NCI-H2227 (cell line): ENCODE measurements at regions not wholly inside any gene's neighbourhood (a gene's known extent, or its start where the extent isn't known, plus 50 kb on each side); places are given as distances from the start of the nearest gene placed in this dataset.

Experiments
- DNase-seq: peaks from one replicate; lab custom pipeline; 2025; ENCODE audit not compliant: unreplicated experiment; lab: John Stamatoyannopoulos, UW

DNA sequence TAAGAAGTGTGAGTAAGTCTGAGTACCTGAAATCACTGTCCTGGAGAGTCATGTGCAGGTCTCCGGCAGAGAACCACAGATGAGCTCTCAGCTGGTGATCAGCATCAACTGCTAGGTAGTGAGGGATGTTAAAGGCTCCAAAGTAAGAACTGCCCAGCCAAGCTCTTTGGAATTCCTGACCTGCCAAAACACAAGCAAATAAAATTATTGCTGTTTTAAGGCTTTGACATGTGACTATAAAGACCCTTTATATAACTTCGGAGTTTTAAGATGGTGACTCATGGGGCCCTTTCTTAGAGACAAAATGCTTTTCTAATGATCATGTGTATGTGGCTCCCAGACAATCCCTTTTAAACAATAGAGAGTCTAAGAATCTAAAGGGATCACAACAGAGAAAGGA is 855.7 kb downstream of the TRIB2 start:
- DNase-seq = no peak

DNA sequence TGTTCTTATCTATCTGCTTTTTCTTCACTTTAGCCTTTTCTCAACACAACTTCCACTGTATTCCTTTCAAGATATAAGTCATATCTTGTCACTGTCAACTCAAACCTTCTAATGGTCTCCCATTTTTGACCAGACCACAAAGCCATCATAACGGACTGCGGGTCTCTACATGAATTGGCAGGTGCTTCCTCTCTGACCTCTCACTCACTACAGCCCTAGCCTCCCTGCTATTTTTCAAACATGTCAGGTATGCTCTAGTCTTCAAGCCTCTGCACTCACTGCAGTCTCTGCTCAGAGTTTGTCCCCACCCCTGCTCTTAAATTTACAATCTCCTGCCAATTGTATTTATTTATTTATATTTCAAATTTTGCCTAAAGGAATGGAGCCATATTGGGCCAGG is 858.1 kb downstream of the TRIB2 start:
- DNase-seq = no peak

DNA sequence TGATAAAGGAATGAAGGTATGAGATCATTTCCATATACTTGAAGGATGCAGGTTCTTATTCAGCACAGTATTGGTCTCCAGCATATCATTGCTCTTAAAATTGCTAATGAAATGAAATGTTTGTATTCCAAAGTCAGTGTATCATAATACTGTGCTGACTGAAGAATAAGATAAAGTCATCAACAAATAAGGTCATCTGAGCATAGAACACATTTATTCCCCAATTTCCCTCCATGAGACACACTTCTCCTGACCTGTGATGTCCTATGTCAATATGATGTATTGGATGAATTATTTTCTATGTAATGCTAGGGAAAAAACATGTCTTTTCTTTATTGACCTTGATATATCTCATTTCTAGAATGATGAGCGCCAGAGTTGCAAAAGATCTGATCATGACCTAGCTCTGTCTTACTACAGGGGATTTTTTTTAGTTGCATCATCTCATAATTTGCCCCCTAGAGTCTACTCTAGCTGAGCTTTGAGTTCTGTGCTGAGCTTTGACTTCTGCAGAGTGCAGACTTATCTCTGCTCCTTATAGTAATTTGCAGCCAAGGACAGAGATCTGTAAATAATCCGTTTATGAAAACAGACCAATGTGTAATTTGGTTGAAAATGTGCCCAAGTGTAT is 859.8 kb downstream of the TRIB2 start:
- DNase-seq = no peak

DNA sequence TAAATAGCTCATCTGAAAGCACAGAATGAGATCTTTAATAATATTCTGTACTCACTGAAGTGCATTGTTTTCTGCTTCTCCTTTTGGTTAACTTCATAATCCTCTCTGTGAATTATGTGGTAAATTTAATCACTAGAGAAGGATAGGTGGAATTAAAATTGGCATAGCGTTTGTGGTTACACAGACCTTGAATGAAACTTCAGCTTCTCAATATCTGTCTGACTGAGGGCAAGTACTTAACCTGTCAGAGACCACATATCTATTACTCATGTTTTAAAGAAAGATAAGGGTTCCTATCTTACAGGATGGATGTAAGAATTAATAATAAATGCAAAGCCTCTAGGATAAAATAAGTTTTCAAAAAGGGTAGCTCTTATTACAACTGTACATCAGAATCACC is 861.8 kb downstream of the TRIB2 start:
- DNase-seq = no peak

DNA sequence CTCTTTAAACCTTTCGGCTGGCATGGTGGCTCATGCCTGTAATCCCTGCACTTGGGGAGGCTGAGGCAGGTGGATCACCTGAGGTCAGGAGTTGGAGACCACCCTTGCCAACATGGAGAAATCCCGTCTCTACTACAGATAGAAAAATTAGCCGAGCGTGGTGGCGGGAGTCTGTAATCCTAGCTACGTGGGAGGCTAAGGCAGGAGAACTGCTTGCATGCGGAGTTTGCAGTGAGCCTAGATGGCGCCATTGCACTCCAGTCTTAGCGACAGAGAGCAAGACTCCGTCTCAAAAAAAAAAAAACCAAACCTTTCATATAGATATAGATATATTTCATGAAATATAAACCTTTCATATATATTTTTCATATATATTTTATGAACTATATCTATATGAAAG is 864.7 kb downstream of the TRIB2 start:
- no peak for DNase-seq

DNA sequence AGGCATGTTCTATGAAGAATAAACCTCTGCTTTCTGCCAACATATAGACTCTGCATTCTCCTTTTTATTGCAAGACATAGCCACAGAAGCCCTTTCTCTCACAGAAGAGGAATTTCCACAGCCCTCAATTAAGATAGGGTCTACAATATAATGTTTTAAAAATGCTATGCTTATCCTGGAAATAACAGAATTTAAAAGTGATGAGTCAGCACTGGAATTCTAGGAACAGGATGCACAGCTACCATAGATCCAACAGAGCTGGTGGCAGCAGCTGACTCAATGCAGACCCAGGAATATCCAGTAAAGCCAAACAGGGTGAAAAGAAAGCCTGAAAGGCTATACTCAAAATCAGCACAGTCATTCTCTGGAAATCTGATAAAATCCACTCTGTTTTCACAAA is 866.9 kb downstream of the TRIB2 start:
- DNase-seq = no peak

DNA sequence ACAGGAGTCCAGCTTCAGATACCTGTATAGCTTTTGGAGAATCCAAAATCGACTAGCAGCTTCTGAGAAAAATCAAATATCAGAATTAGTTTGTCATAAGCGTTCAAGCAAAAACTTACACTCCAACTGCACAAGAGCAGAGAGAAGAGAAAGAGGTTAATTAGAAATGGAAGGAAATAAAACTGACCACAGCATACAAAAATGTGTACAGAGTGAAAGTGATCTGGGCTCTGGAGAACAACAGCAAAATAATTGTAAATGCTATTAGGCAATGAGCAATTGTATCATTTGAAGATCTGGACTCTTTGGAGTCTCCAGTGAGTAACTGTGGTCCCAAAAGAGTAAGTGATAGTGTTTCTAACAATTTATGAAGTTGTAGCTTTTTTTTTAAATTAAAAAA is 867.3 kb downstream of the TRIB2 start:
- no peak for DNase-seq

DNA sequence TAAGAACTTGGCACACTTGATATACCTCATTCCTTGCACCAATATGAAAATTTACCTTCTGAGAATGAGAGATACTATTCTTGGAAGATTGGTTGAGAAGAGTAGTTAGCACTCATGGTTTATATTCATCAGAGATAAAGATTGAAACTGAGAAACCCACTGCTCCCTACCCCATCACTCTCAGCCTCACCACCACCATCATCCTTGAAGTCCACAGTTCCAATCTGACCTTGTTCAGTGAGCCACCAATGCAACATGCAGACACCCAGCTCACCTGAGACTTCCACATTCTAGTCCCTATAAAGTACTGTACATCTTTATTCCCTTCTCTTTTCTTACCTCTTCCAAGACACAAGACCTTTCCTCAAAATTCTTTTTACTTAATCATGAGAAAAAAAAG is 869.0 kb downstream of the TRIB2 start:
- no peak for DNase-seq

DNA sequence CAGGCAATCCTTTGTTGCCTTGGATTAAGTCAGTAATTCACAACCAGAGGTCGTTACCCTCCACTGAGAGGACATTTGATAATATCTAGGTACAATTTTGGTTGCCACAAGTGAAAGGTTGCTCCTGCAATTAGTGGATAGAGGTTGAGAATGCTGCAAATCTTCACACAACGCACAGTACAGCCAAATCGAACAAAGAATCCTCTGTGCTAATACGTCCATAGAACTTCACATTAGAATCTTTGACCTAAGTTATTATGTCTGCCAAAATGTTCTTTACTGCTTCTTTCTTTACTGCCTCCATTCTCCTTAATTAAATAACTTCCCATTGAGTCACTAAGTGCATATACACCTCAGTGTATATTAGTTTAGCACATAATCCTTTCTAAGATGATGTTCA is 879.5 kb downstream of the TRIB2 start:
- DNase-seq = no peak

DNA sequence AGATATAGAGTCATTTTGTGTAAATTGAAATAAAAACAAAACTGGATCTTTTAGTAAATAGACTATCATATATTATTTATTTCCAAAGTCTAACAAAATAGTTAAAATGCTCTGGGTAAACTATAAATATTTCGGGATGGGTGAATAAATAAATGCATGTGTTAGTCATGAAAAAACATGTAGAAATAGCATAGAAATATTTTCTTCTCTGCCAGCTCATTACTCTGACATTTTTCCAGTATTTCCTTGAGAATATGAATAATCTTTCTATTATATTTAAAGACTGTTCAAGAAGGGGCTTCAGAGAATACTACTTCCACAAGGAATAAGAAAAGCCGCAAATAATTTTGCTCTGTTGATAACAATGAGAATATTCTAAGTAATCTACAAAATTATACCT is 880.4 kb downstream of the TRIB2 start:
- no peak for DNase-seq

DNA sequence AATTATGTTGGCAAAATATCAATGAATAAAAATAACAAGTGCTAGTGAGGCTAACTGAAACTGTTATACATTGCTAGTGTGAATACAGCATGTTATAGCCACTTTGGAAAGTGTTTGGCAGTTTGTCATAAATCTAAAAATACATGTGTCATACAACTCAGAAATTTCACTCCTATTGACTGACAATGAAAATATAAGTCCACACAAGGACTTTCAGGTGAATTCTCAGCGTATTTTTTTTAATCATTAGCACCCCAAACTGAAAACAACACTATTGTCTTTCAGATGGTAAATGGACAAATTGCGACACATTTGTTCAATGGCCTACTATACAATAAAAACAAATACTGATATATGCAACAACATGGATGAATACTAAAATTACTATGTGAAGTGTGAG is 884.8 kb downstream of the TRIB2 start:
- DNase-seq = no peak

DNA sequence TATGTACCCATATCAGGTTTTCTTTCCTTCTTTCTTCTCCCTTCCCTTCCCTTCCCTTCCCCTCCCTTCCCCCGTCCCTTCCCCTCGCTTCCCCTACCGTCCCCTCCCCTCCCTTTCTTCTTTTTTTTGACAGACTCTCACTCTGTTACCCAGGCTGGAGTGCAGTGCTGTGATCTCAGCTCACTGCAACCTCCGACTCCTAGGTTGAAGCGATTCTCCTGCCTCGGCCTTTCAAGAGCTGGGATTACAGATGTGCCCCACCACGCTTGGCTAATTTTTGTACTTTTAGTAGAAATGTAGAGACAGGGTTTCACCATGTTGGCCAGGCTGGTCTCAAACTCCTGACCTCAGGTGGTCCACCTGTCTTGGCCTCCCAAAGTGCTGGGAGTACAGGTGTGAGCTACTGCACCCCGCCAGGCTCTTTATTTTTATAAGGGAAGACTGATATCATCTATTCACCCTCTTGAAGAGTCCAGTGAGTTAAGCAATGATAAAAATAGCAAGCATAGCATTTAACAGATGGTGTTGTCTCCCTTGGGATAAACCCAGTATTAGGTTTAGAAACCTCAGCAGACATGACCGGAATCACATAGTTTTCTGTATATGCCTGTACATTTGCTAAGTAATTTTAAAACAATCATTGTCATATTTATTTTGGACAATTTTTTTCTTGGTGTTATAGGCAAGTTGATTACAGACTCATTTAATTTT is 888.4 kb downstream of the TRIB2 start:
- no peak for DNase-seq

DNA sequence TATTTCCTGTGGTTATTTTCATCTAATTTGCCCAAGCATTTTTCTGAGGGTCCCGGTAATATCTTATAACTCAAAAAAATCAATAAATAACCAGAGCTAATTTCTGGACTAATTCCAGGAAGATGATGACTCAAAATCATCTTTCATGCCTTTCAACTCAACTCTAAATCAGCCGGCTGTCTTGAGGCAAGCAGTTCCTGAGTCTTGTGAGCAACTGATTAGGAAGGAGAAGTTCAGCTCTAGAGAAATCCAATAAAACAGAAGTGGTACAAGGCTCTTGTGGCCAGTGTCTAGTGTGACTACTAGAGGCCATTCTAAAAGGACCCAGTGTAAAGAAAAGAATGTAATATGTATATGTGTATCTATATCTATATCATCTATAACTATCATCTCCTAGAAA is 890.4 kb downstream of the TRIB2 start:
- DNase-seq = no peak

DNA sequence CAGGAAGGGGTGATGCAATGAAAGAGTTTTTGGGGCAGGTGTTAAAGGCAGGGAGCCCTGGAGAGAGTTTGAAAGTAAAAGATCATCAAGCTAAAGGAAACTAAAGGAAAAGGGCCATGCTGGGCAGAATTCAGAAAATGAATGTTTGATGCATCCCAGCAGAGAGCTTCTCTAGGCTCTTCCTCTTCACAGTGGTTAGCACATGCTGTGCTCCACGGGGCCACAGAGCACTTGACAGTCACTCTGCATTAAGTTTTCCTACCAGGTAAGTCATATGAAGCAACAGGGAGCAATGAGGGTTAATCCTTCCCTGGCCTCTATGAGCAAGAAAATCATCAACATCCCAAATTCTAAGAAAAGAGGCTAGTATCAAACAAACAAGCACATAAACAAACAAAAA is 895.2 kb downstream of the TRIB2 start:
- no peak for DNase-seq

DNA sequence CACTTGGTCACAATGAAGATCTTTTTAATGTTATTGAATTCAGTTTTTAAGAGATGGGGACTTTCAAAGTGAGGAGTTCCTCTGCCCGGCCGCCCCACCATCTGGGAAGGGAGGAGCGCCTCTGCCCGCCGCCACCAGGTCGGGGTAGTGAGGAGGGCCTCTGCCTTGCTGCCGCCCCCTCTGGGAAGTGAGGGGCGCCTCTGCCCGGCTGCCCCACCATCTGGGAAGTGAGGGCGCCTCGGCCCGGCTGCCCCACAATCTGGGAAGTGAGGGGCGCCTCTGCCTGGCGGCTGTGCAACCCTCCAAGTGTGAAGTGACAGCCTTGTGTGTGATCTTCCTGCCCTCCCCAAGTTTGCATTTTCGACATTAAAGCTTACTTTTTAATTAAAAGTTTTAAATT is 899.3 kb downstream of the TRIB2 start:
- DNase-seq = no peak

DNA sequence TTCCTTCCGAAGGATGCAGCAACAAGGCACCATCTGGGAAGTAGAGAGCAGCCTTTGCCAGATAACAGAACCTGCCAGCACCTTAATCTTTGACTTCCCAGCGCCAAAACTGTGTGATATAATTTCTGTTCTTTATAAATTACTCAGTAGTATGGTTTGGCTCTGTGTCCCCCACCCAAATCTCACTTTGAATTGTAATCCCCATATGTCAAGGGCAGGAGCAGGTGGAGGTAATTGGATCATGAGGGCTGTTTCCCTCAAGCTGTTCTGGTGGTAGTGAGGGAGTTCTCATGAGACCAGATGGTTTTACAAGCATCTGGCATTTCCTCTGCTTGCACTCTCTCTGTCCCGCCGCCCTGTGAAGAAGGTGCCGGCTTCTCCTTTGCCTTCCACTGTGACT is 899.9 kb downstream of the TRIB2 start:
- no peak for DNase-seq

DNA sequence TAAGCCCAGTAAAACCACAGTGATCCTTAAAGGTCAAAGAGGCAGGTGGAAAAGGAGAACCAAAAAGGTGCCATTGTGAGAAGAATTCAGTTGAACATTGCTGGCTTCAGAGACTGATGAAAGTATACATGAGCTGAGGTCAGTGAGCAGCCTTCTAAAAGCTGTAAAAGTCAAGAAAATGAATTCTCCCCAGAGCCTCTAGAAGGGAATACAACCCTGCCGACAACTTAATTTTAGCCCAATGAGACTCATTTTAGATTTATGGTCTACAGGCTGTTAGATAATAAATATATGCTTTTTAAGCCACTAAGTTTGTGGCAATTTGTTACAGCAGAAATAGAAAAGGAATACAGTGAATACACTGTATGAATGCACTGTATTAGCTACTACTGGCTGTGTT is 911.4 kb downstream of the TRIB2 start:
- DNase-seq = no peak

DNA sequence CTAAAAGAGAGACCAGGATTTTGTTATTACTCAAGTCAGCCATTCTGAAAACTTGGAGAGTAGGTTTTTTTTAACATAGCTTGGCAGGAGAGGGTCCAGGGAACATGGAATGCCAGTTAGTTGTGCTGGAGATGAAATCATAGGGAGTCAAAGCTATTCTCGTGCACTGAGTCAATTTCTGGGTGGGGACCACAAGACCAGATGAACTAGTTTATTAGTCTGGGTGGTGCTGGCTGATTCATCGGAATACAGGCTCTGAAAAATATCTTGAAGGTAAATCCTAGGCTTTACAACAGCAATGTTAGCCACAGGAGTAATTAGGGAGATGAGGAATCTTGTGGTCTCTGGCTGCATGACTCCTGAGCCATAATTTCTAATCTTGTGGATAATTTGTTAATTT is 921.4 kb downstream of the TRIB2 start:
- no peak for DNase-seq

DNA sequence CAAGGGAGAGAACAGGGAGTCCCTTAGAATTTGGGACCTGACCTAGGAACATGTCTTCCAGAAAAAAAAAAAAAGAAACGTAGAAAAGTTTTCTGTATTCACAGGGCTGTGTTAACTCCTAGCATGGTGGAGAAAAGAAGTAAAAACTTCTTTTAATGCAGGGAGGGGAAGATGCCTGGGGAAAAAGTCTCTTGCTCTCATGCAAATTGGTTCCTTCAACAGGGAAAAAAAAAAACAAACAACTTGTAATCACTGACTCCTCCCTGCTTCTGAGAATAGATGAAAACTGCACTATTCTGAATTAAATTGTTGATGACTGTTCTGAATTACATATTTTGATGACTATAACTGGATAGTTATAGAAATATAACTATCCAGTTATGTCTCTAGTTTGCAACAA is 933.2 kb downstream of the TRIB2 start:
- DNase-seq = no peak

DNA sequence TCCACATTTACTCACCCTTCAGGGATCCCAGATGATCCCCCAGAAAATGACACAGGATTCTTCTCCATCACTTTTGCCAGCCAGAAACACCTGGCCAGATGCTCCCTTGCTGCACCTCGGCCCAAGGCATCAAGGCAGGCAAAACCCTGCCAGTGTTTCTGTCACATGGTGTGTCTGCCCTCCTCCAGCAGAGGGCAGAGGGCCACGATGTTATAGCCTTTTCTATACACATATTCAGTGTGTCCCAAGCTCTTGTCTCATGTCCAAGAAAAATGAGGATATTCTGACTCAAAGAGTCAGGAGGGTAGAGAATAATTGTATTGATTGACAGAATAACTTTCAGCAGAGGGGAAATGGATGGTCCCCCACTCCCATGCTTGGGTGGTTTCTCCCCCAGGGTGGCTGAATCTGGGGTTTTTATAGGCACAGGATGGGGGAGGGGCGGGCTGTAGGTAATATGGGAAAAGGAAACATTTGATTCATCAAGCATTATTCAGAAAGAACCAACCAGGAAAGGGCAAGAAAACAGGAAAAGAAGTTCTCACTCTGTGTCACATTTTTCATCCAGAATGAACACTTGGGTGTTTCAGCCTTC is 933.9 kb downstream of the TRIB2 start:
- DNase-seq = no peak

DNA sequence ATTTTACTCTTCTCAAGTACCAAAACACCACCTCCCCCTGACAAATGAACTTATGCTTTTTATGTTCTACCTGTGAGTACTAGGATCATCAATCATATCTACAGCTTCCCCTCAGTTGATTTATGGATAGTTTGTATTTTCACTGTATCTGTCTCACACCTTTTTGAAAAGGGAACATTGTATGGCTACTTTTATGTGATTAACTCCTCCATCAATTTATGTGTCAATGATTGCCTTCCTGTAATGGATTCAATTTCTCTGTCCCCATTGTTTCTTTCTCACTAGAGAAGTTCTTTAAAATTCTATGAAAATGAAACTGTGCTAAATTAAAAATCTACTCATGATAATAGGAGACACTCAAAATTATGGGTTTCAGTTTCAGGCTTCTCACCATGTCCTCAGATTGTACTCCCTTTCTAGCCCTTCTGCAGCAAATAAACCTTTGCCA is 935.0 kb downstream of the TRIB2 start:
- no peak for DNase-seq

DNA sequence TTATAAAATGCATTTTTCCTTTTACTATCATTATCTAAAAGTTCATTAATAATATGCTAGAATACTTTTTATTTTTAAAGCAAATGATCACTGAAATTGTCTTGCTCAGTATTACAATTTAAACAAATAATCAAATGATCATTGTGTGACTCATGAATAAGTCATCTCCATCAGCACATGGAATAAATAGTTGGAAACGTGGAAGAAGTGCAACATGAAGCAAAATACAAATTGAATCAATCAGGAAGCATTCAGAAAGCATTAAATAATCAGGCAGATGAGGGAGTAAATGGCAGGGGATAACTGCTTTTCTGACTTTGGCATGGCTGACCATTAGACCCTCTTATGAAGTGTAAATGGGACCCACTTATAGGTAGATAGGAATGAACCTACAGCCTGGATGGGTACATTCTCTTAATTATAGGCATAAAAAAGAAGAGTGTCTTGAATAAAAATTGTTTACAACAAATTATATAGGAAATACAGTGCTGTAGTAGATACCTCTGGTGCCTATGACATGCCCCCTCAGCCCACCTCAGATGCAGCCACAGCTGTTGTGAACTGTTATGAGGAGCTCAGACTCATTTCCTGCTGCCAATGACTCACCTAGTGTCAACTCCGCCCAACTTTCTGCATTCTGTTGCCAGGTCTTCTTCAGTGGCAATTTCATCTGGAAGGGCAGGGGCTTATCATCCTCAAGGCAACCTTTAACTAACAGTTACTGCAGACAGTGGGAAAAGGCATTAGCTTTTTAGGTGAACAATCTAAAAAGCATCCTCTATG is 936.0 kb downstream of the TRIB2 start:
- peak; percentile 10 for DNase-seq
